RWPE1 (cell line): ENCODE measurements at regions not wholly inside any gene's neighbourhood (a gene's known extent, or its start where the extent isn't known, plus 50 kb on each side); places are given as distances from the start of the nearest gene placed in this dataset.
"Not testable (repeated sequence)": the region's sequence is repeated elsewhere in the genome, so short reads cannot be mapped to it uniquely, and the experiment has no call there.

Experiments
- CTCF ChIA-PET: fragments of 350-600 bp; sonication (Branson Sonifier 250); formaldehyde crosslinking; extraction: SDS; loops from one replicate; lab custom pipeline; 2021; lab: Yijun Ruan, JAX
- POLR2A ChIA-PET: fragments of 400-600 bp; formaldehyde crosslinking; extraction: SDS; loops from one replicate; lab custom pipeline; 2020; ENCODE audit warnings: antibody characterized with exemption; ENCODE audit not compliant: low non-redundant PET; lab: Yijun Ruan, JAX
- DNase-seq: peaks from one replicate; pipeline ENCODE4 v3.0.0; 2012; ENCODE audit warnings: low spot score
- H3K27ac ChIP-seq: fragments of 450-650 bp; 2 replicates; pipeline ENCODE4 v1.5.1; 2017
- CTCF ChIP-seq: fragments of 450-650 bp; conservative IDR thresholded peaks from 2 replicates; pipeline ENCODE4 v1.5.1; 2017; ENCODE audit warnings: low read depth, mild to moderate bottlenecking

- ChIA-PET POLR2A (no interaction called here), CTCF (no interaction called here)
- H3K27ac ChIP-seq = no peak overlapping the region
- TF ChIP-seq CTCF = no peak
- DNase-seq = no peak
Observed at GRCh38 chr10:128577958-128578750, 451.9 kb upstream of the MKI67 start.

GRCh38 chr10:128578766-128579165 is 452.5 kb upstream of the MKI67 start:
- no peak for TF ChIP-seq CTCF
- H3K27ac ChIP-seq = no peak overlapping the region
- no peak for DNase-seq
- CTCF ChIA-PET = no interaction called here
- POLR2A ChIA-PET = no interaction called here

- TF ChIP-seq CTCF = no peak
- CTCF ChIA-PET = no interaction called here
- POLR2A ChIA-PET = no interaction called here
- H3K27ac ChIP-seq = no peak overlapping the region
- DNase-seq = no peak
Observed at GRCh38 chr10:128579280-128579865, 453.1 kb upstream of the MKI67 start.

GRCh38 chr10:128579901-128580300 is 453.7 kb upstream of the MKI67 start:
- POLR2A ChIA-PET = no interaction called here
- CTCF ChIA-PET = no interaction called here
- no peak for TF ChIP-seq CTCF
- H3K27ac ChIP-seq = no peak overlapping the region
- DNase-seq = no peak

- CTCF ChIA-PET, POLR2A ChIA-PET: not testable (repeated sequence)
Observed at GRCh38 chr10:128583125-128583524, 456.9 kb upstream of the MKI67 start.

GRCh38 chr10:128586599-128586998 is 460.4 kb upstream of the MKI67 start:
- DNase-seq, H3K27ac ChIP-seq, CTCF ChIA-PET, POLR2A ChIA-PET: not testable (repeated sequence)

More at GRCh38 chr10:128583125-128583524, 456.9 kb upstream of the MKI67 start:
- H3K27ac ChIP-seq, DNase-seq: not testable (repeated sequence)

GRCh38 chr10:128587689-128588088 is 461.5 kb upstream of the MKI67 start:
- ChIA-PET CTCF (interaction anchor here (0.7 kb wide), 1 partner anchor 1291 kb away, joined by 4 read pairs; no protein-coding TSS in a partner anchor), POLR2A (no interaction called here)

More at GRCh38 chr10:128587689-128588088, 461.5 kb upstream of the MKI67 start:
- H3K27ac ChIP-seq = no peak overlapping the region
- no peak for TF ChIP-seq CTCF
- DNase-seq = no peak
